HG03565 (cell line): ENCODE measurements at regions not wholly inside any gene's neighbourhood (a gene's known extent, or its start where the extent isn't known, plus 50 kb on each side); places are given as distances from the start of the nearest gene placed in this dataset.

ENCODE experiments used
- ATAC-seq: cut with Tn5 transposase; IDR thresholded peaks from one replicate; pipeline ENCODE4 v1.9.1; 2021; ENCODE audit warnings: mild to moderate bottlenecking, moderate library complexity; ENCODE audit not compliant: unreplicated experiment

- ATAC-seq: peak; percentile 87
These were observed 165.9 kb upstream of the TANK start for GRCh38 chr2:160994141-160995002.

- ATAC-seq: no peak
These were observed 163.6 kb upstream of the TANK start for GRCh38 chr2:160996584-160996983.

- no peak for ATAC-seq
These were observed 155.8 kb upstream of the TANK start for GRCh38 chr2:161004379-161004778.

- ATAC-seq: no peak
These were observed 155.1 kb upstream of the TANK start for GRCh38 chr2:161005170-161005569.

- no peak for ATAC-seq
These were observed 151.9 kb upstream of the TANK start for GRCh38 chr2:161008311-161008710.

- no peak for ATAC-seq
These were observed 149.7 kb upstream of the TANK start for GRCh38 chr2:161010503-161011015.

- no peak for ATAC-seq
These were observed 142.3 kb upstream of the TANK start for GRCh38 chr2:161017780-161018470.

GRCh38 chr2:161019311-161019710 is 140.9 kb upstream of the TANK start:
- ATAC-seq: no peak

GRCh38 chr2:161020437-161020836 is 139.8 kb upstream of the TANK start:
- ATAC-seq: no peak

GRCh38 chr2:161028581-161028980 is 131.6 kb upstream of the TANK start:
- no peak for ATAC-seq

- ATAC-seq: no peak
These were observed 130.9 kb upstream of the TANK start for GRCh38 chr2:161029321-161029720.

- ATAC-seq: no peak
These were observed 129.8 kb upstream of the TANK start for GRCh38 chr2:161030260-161031063.

GRCh38 chr2:161031511-161031910 is 128.7 kb upstream of the TANK start:
- ATAC-seq: no peak

GRCh38 chr2:161032635-161033034 is 127.6 kb upstream of the TANK start:
- ATAC-seq: no peak

GRCh38 chr2:161033059-161033660 is 127.1 kb upstream of the TANK start:
- ATAC-seq: no peak

- no peak for ATAC-seq
These were observed 123.3 kb upstream of the TANK start for GRCh38 chr2:161036926-161037325.

- ATAC-seq: no peak
These were observed 121.2 kb upstream of the TANK start for GRCh38 chr2:161039071-161039470.

GRCh38 chr2:161041356-161041755 is 118.9 kb upstream of the TANK start:
- ATAC-seq: no peak

GRCh38 chr2:161042990-161043625 is 117.1 kb upstream of the TANK start:
- no peak for ATAC-seq

- no peak for ATAC-seq
These were observed 115.9 kb upstream of the TANK start for GRCh38 chr2:161044095-161044865.
